ENCODE measurements at regions not wholly inside any gene's neighbourhood (a gene's known extent, or its start where the extent isn't known, plus 50 kb on each side); places are given as distances from the start of the nearest gene placed in this dataset.

GRCh38 chr1:187498028-187498427 lies 669.3 kb downstream of the PLA2G4A start:
- H3K9me3 ChIP-seq: no peaks in the 10 kb centered on the region
- no peak for DNase-seq
- no peaks in the 10 kb centered on the region for H3K27me3 ChIP-seq (replicated peaks in 1 of 7)
- no peaks in the 10 kb centered on the region for H3K36me3 ChIP-seq
- H3K4me3 ChIP-seq: no peak overlapping the region
- WGBS, 5 donors: 58 to 81% (median 62%) methylated on average over 1 of the region's 1 CpG
- H3K27ac ChIP-seq: no peak overlapping the region
- no peak for TF ChIP-seq CTCF (IDR thresholded peaks at IDR 0.05 in 8 of 11, conservative IDR thresholded peaks at IDR 0.05 in 3 of 11)
- TF ChIP-seq POLR2A (IDR thresholded peaks at IDR 0.05): no peak
- no peak for TF ChIP-seq POLR2AphosphoS5 (IDR thresholded peaks at IDR 0.05)
- intact Hi-C loops (cut with DNase I; ENCODE audit: low total_unique reads): no loop called here
- H3K4me1 ChIP-seq: no peaks in the 10 kb centered on the region

- intact Hi-C loops (cut with DNase I; ENCODE audit: low total_unique reads): no loop called here
- TF ChIP-seq POLR2A (IDR thresholded peaks at IDR 0.05) (no peak), POLR2AphosphoS5 (IDR thresholded peaks at IDR 0.05) (no peak), CTCF (IDR thresholded peaks at IDR 0.05 in 8 of 11, conservative IDR thresholded peaks at IDR 0.05 in 3 of 11) (no peak)
Observed at GRCh38 chr1:187504779-187505178, 676.0 kb downstream of the PLA2G4A start.

GRCh38 chr1:187509091-187509490 lies 680.3 kb downstream of the PLA2G4A start:
- no peak for TF ChIP-seq CTCF (IDR thresholded peaks at IDR 0.05 in 8 of 11, conservative IDR thresholded peaks at IDR 0.05 in 3 of 11)
- TF ChIP-seq POLR2AphosphoS5 (IDR thresholded peaks at IDR 0.05): no peak
- no peak for TF ChIP-seq POLR2A (IDR thresholded peaks at IDR 0.05)
- intact Hi-C loops (cut with DNase I; ENCODE audit: low total_unique reads): no loop called here

More at GRCh38 chr1:187504779-187505178, 676.0 kb downstream of the PLA2G4A start:
- no peaks in the 10 kb centered on the region for H3K4me1 ChIP-seq
- no peaks in the 10 kb centered on the region for H3K36me3 ChIP-seq
- DNase-seq: no peak
- H3K27ac ChIP-seq: no peak overlapping the region
- H3K4me3 ChIP-seq: no peak overlapping the region
- H3K9me3 ChIP-seq: no peaks in the 10 kb centered on the region
- no peaks in the 10 kb centered on the region for H3K27me3 ChIP-seq (replicated peaks in 1 of 7)

GRCh38 chr1:187513190-187513589 lies 684.4 kb downstream of the PLA2G4A start:
- no peak for TF ChIP-seq CTCF (IDR thresholded peaks at IDR 0.05 in 8 of 11, conservative IDR thresholded peaks at IDR 0.05 in 3 of 11)
- no peak for TF ChIP-seq POLR2AphosphoS5 (IDR thresholded peaks at IDR 0.05)
- TF ChIP-seq POLR2A (IDR thresholded peaks at IDR 0.05): no peak
- Histone ChIP-seq H3K4me3 (no peak overlapping the region), H3K9me3 (peaks cover 0 to 12% (median 7%) of the 10 kb centered on the region in 8 donors), H3K27ac (no peak overlapping the region), H3K36me3 (no peaks in the 10 kb centered on the region), H3K4me1 (no peaks in the 10 kb centered on the region), H3K27me3 (replicated peaks in 1 of 7) (no peaks in the 10 kb centered on the region)
- intact Hi-C loops (cut with DNase I; ENCODE audit: low total_unique reads): no loop called here
- DNase-seq: no peak
- WGBS, 5 donors: 80 to 97% (median 90%) methylated on average over 5 of the region's 5 CpGs

More at GRCh38 chr1:187509091-187509490, 680.3 kb downstream of the PLA2G4A start:
- Histone ChIP-seq H3K27ac (no peak overlapping the region), H3K4me3 (no peak overlapping the region), H3K36me3 (no peaks in the 10 kb centered on the region), H3K4me1 (no peaks in the 10 kb centered on the region), H3K9me3 (no peaks in the 10 kb centered on the region), H3K27me3 (replicated peaks in 1 of 7) (no peaks in the 10 kb centered on the region)
- no peak for DNase-seq
